ENCODE measurements at regions not wholly inside any gene's neighbourhood (a gene's known extent, or its start where the extent isn't known, plus 50 kb on each side); places are given as distances from the start of the nearest gene placed in this dataset.

DNA sequence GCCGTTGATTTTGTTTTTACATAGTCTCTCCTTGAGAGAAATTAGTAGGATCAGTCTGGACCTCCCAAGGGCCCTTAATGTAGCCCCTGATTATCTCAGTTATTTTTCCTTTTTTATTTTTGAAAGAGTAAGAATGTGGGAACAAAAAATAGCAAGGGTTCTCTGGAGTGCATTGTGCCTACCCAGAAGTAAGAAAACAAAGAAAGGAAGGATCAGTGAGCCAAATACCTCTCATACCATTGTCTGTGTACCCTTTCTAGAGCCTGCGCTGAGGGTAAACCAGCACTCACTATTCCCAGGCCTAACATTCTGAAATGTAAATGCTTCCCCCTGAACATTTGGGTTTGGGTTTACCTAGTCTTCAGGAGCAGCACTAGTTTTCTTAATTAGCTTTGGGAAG is 213.0 kb upstream of the TARS1 start:
- Histone ChIP-seq H3K9me2 (ENCODE audit: insufficient read depth, low read length) (no peaks in the 10 kb centered on the region), H4K20me1 (ENCODE audit: insufficient read depth) (no peaks in the 10 kb centered on the region), H3K36me3 (ENCODE audit: insufficient read depth, low read length) (no peaks in the 10 kb centered on the region), H3K27ac (ENCODE audit: low read length) (no peak overlapping the region), H3K9ac (ENCODE audit: low read length) (no peak overlapping the region), H3K4me3 (ENCODE audit: low read length) (no peak overlapping the region), H3K27me3 (ENCODE audit: insufficient read depth, low read depth, low read length) (no peaks in the 10 kb centered on the region), H3K79me2 (replicated peaks; ENCODE audit: insufficient read depth, low read length) (no peaks in the 10 kb centered on the region), H2AFZ (ENCODE audit: low read depth, low read length) (no peak overlapping the region), H3K4me2 (ENCODE audit: low read length) (no peak overlapping the region), H3F3A (ENCODE audit: insufficient read depth, low read length, poor library complexity, severe bottlenecking) (no peaks in the 10 kb centered on the region), H3K9me3 (ENCODE audit: low read length) (no peaks in the 10 kb centered on the region)
- TF ChIP-seq RAD21 (conservative IDR thresholded peaks at IDR 0.05) = no peak
- TF ChIP-seq TAF1 (IDR thresholded peaks at IDR 0.05; ENCODE audit: low read depth) = no peak
- no peak for TF ChIP-seq CTCF (IDR thresholded peaks at IDR 0.05; ENCODE audit: poor library complexity, severe bottlenecking)
- no peak for TF ChIP-seq MXI1 (conservative IDR thresholded peaks at IDR 0.05; ENCODE audit: poor library complexity, severe bottlenecking)
- TF ChIP-seq SMC3 (conservative IDR thresholded peaks at IDR 0.05; ENCODE audit: poor library complexity) = no peak
- no peak for TF ChIP-seq EP300 (conservative IDR thresholded peaks at IDR 0.05; ENCODE audit: poor library complexity, severe bottlenecking)
- no peak for TF ChIP-seq POLR2AphosphoS5 (IDR thresholded peaks at IDR 0.05)
- no peak for TF ChIP-seq REST (IDR thresholded peaks at IDR 0.05; ENCODE audit: borderline replicate concordance)
- TF ChIP-seq EZH2 (IDR thresholded peaks at IDR 0.05; ENCODE audit: borderline replicate concordance, insufficient read depth, low read length, poor library complexity, severe bottlenecking) = no peak

GRCh38 chr5:33228149-33228548 is 212.6 kb upstream of the TARS1 start:
- no peak overlapping the region for H3K27ac ChIP-seq (ENCODE audit: low read length)
- H3K9ac ChIP-seq (ENCODE audit: low read length) = no peak overlapping the region
- no peak overlapping the region for H3K4me3 ChIP-seq (ENCODE audit: low read length)
- H2AFZ ChIP-seq (ENCODE audit: low read depth, low read length) = no peak overlapping the region
- no peaks in the 10 kb centered on the region for H3K9me2 ChIP-seq (ENCODE audit: insufficient read depth, low read length)
- no peak overlapping the region for H3K4me2 ChIP-seq (ENCODE audit: low read length)
- no peaks in the 10 kb centered on the region for H3K27me3 ChIP-seq (ENCODE audit: insufficient read depth, low read depth, low read length)
- H4K20me1 ChIP-seq (ENCODE audit: insufficient read depth) = no peaks in the 10 kb centered on the region
- H3K9me3 ChIP-seq (ENCODE audit: low read length) = no peaks in the 10 kb centered on the region
- no peaks in the 10 kb centered on the region for H3K36me3 ChIP-seq (ENCODE audit: insufficient read depth, low read length)
- H3K79me2 ChIP-seq (replicated peaks; ENCODE audit: insufficient read depth, low read length) = no peaks in the 10 kb centered on the region
- H3F3A ChIP-seq (ENCODE audit: insufficient read depth, low read length, poor library complexity, severe bottlenecking) = no peaks in the 10 kb centered on the region
- TF ChIP-seq EZH2 (IDR thresholded peaks at IDR 0.05; ENCODE audit: borderline replicate concordance, insufficient read depth, low read length, poor library complexity, severe bottlenecking) (no peak), CTCF (IDR thresholded peaks at IDR 0.05; ENCODE audit: poor library complexity, severe bottlenecking) (no peak), POLR2AphosphoS5 (IDR thresholded peaks at IDR 0.05) (no peak), EP300 (conservative IDR thresholded peaks at IDR 0.05; ENCODE audit: poor library complexity, severe bottlenecking) (no peak), SMC3 (conservative IDR thresholded peaks at IDR 0.05; ENCODE audit: poor library complexity) (no peak), REST (IDR thresholded peaks at IDR 0.05; ENCODE audit: borderline replicate concordance) (no peak), TAF1 (IDR thresholded peaks at IDR 0.05; ENCODE audit: low read depth) (no peak), MXI1 (conservative IDR thresholded peaks at IDR 0.05; ENCODE audit: poor library complexity, severe bottlenecking) (no peak), RAD21 (conservative IDR thresholded peaks at IDR 0.05) (no peak)

Measured in neural cell (in vitro differentiated cells).